ENCODE measurements at regions not wholly inside any gene's neighbourhood (a gene's known extent, or its start where the extent isn't known, plus 50 kb on each side); places are given as distances from the start of the nearest gene placed in this dataset.

- Histone ChIP-seq H3K4me3 (no peak overlapping the region), H3K4me1 (no peaks in the 10 kb centered on the region), H3K36me3 (no peaks in the 10 kb centered on the region), H3K27me3 (no peaks in the 10 kb centered on the region), H3K27ac (no peak overlapping the region), H3K9me3 (no peaks in the 10 kb centered on the region)
- TF ChIP-seq POLR2A (IDR thresholded peaks at IDR 0.05) (no peak), EP300 (IDR thresholded peaks at IDR 0.05) (no peak), CTCF (IDR thresholded peaks at IDR 0.05) (no peak)
- no peak for DNase-seq (ENCODE audit: low spot score in 2 of 2)
- 74 to 85% methylated on average over 6 of the region's 6 CpGs for WGBS, 2 donors
Observed at GRCh38 chr4:159041054-159042034, 61.5 kb upstream of the RAPGEF2 start.

- TF ChIP-seq CTCF (IDR thresholded peaks at IDR 0.05) (no peak), EP300 (IDR thresholded peaks at IDR 0.05) (no peak), POLR2A (IDR thresholded peaks at IDR 0.05) (no peak)
- no peaks in the 10 kb centered on the region for H3K9me3 ChIP-seq
- H3K36me3 ChIP-seq = no peaks in the 10 kb centered on the region
- no peaks in the 10 kb centered on the region for H3K4me1 ChIP-seq
- WGBS, 2 donors = 32 to 47% methylated on average over 5 of the region's 5 CpGs
- no peak overlapping the region for H3K4me3 ChIP-seq
- H3K27me3 ChIP-seq = no peaks in the 10 kb centered on the region
- no peak overlapping the region for H3K27ac ChIP-seq
- DNase-seq (ENCODE audit: low spot score in 2 of 2) = no peak
Observed at GRCh38 chr4:159042097-159042605, 60.7 kb upstream of the RAPGEF2 start.

GRCh38 chr4:159042868-159043267 lies 60.0 kb upstream of the RAPGEF2 start:
- no peaks in the 10 kb centered on the region for H3K36me3 ChIP-seq
- WGBS, 2 donors = 81 to 92% methylated on average over 4 of the region's 4 CpGs
- H3K4me1 ChIP-seq = no peaks in the 10 kb centered on the region
- no peak overlapping the region for H3K27ac ChIP-seq
- no peaks in the 10 kb centered on the region for H3K9me3 ChIP-seq
- no peak for DNase-seq (ENCODE audit: low spot score in 2 of 2)
- no peak overlapping the region for H3K4me3 ChIP-seq
- H3K27me3 ChIP-seq = no peaks in the 10 kb centered on the region
- TF ChIP-seq CTCF (IDR thresholded peaks at IDR 0.05) (no peak), POLR2A (IDR thresholded peaks at IDR 0.05) (no peak), EP300 (IDR thresholded peaks at IDR 0.05) (no peak)

GRCh38 chr4:159043861-159044260 lies 59.0 kb upstream of the RAPGEF2 start:
- H3K9me3 ChIP-seq = no peaks in the 10 kb centered on the region
- H3K27ac ChIP-seq = no peak overlapping the region
- 82 to 84% methylated on average over 3 of the region's 3 CpGs for WGBS, 2 donors
- H3K4me1 ChIP-seq = no peaks in the 10 kb centered on the region
- TF ChIP-seq EP300 (IDR thresholded peaks at IDR 0.05) (no peak), POLR2A (IDR thresholded peaks at IDR 0.05) (no peak), CTCF (IDR thresholded peaks at IDR 0.05) (no peak)
- H3K27me3 ChIP-seq = no peaks in the 10 kb centered on the region
- H3K4me3 ChIP-seq = no peak overlapping the region
- no peak for DNase-seq (ENCODE audit: low spot score in 2 of 2)
- H3K36me3 ChIP-seq = no peaks in the 10 kb centered on the region

GRCh38 chr4:159045321-159045720 lies 57.6 kb upstream of the RAPGEF2 start:
- Histone ChIP-seq H3K4me3 (no peak overlapping the region), H3K27me3 (no peaks in the 10 kb centered on the region), H3K36me3 (no peaks in the 10 kb centered on the region), H3K27ac (peak overlapping the region in 1 of 4 donors; percentile 15), H3K9me3 (no peaks in the 10 kb centered on the region), H3K4me1 (no peaks in the 10 kb centered on the region)
- DNase-seq (ENCODE audit: low spot score in 2 of 2) = no peak
- no peak for TF ChIP-seq CTCF (IDR thresholded peaks at IDR 0.05)
